HG03342 (cell line): ENCODE measurements at regions not wholly inside any gene's neighbourhood (a gene's known extent, or its start where the extent isn't known, plus 50 kb on each side); places are given as distances from the start of the nearest gene placed in this dataset.
"Not testable (repeated sequence)": the region's sequence is repeated elsewhere in the genome, so short reads cannot be mapped to it uniquely, and the experiment has no call there.

Source experiments
- ATAC-seq: cut with Tn5 transposase; IDR thresholded peaks from one replicate; pipeline ENCODE4 v1.9.1; 2021; ENCODE audit warnings: mild to moderate bottlenecking, moderate library complexity; ENCODE audit not compliant: unreplicated experiment

- no peak for ATAC-seq
Observed at GRCh38 chr18:52136532-52136931, 203.5 kb upstream of the DCC start.

GRCh38 chr18:52140986-52141385 lies 199.0 kb upstream of the DCC start:
- ATAC-seq: no peak

DNA sequence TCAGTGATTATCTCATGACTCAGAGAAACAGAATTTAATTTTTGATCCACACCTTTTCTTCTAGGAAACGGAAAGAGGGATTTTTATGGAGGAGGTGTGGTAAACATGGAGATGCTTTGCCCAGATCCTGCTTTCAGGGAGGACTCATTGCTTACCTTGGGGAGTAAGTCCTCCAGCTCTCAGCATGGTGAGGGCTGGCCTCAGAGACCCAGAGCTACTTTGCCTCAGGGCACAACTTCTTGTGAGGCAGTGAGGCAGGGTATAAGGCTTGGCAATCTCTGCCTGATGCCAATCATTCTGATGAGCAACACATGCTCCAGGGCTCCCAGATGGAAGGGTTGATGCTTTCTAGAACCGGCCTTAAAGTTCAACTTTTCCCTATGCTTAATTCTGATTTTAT lies 189.9 kb upstream of the DCC start:
- ATAC-seq: no peak

- peak; percentile 87 for ATAC-seq
Observed at GRCh38 chr18:52152036-52152435, 188.0 kb upstream of the DCC start.

GRCh38 chr18:52156166-52156565 lies 183.8 kb upstream of the DCC start:
- no peak for ATAC-seq

DNA sequence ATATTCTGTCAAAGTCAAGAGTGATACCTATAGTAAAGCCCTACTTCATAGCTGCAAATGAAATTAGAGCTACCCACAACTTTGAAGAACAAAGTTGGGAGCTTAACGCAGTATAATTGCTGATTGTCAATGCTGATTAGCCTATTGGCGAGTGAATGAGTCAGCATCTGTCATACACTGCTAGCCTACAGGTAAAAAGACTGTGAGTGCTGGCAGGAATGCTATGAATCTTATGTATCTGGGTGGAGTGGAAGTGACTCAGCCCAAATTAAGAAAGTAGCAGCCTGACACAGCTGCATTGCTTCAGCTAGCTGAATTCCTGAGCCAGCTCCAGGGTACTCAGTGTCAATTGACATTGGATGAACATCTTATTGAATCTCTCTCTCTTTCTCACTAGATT lies 179.4 kb upstream of the DCC start:
- no peak for ATAC-seq

GRCh38 chr18:52163478-52163877 lies 176.5 kb upstream of the DCC start:
- no peak for ATAC-seq

DNA sequence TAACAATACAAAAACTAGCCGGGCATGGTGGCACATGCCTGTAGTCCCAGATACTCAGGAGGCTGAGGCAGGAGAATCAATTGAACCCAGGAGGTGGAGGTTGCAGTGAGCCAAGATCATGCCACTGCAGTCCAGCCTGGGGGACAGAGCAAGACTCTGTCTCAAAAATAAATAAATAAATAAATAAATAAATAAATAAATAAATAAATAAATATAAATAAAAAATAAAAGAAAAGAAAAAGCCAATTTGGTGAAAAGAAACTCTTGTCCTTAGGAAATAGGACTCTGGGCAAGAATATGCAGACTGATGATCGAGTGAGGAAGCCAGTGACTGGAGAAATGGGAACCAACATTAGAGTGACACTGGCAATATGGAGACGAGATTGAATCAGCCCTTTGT lies 171.9 kb upstream of the DCC start:
- not testable (repeated sequence) for ATAC-seq

DNA sequence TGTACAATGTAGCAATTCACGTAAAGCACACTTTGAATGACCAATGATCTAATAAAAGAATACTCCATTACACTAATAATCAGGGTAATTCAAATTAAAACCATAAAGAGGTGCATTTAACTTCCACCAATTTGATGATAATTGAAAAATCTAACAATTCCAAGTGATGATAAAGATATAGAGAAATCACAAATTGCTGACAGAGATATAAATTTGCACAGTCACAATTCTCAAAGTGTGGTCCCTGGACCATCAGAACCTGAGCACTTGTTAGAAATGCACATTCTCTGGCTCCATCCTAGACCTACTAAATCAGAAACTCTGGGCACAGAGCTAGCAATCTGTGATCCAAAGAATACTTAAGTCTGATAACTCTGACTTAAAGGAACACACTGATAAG lies 165.8 kb upstream of the DCC start:
- ATAC-seq: no peak

DNA sequence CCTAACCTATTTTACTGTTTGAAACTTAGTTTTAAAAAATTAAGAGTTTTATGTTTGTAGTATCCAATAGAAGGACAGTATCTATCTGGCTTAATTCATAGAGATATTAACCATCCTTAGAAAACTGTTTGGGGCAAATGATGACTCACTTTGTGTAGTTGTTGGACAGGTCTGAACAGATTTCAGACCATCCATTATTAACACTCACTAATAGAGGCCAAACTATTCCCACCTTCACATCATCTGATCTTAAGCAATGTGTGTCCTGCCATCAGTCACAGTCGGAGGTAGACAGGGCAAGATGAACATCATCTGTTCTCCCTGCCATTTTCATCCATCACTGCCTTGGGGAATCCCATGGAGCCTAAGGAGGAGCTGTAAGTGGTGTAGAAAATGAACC lies 164.6 kb upstream of the DCC start:
- ATAC-seq: no peak

GRCh38 chr18:52183107-52183506 lies 156.9 kb upstream of the DCC start:
- no peak for ATAC-seq

- ATAC-seq: no peak
Observed at GRCh38 chr18:52190195-52190594, 149.8 kb upstream of the DCC start.

DNA sequence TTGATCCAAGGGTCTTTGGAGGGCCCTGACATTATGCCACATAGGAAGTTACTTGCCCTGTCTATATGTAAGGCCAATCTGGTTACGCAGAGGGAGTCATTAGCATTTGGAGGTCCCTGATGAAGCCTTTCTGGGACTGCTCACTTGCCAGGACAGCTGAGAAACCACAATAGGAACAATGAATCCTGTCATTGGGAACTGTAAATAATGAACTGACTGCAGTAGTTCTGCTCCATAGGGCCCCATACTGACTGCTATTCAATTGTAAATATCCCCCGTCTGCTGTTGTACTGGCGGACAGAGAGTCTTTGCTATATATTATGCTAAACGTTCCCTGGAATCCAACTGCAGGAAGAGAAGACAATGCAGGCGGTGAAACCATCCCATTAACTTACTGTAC lies 149.4 kb upstream of the DCC start:
- ATAC-seq: no peak

- no peak for ATAC-seq
Observed at GRCh38 chr18:52200406-52200805, 139.6 kb upstream of the DCC start.

GRCh38 chr18:52200921-52201663 lies 138.9 kb upstream of the DCC start:
- ATAC-seq: no peak

- no peak for ATAC-seq
Observed at GRCh38 chr18:52208646-52209045, 131.4 kb upstream of the DCC start.

- ATAC-seq: no peak
Observed at GRCh38 chr18:52216109-52216508, 123.9 kb upstream of the DCC start.

DNA sequence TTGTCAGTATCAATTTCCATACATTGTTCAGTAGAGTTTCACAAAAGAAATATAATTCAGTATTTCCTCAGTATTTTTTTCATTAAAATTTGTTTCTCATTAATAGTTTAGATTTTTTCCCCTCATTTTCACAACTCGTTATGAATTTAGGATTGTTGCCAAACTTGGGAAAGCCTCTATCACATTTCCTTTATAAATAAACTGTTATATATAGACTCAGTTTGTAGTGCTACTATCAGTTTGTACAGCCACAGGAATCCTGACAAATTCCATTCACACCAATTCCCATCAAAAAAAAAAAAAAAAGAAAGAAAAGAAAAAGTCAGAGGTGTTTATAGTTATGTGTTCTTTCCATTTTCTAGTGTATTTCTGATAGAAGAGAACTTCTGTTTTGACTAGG lies 123.3 kb upstream of the DCC start:
- ATAC-seq: no peak

- ATAC-seq: no peak
Observed at GRCh38 chr18:52219102-52219501, 120.9 kb upstream of the DCC start.

DNA sequence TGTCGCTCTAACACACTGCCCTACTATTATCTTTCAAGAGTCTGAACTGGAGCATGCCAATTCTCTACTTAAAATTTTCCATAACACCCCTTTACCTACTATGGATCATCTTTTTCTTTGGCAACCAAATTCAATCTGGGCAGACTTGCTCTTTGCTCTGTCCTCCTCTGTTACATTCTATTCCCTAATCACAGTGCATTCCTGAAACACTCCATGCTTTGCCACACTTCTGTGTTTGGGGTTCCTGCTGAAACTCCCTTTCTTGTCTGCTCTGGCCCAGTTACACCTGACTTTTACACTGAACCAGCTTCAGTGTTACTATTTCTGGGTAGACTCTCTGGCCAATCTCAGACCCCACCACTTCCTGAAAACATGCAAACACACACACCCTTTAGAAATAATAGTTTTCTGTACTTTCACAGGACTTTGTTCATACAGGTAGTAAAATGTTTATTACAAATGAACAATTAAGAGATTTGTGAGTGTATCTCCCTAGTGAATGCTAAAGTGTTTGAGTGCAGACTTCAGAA lies 119.9 kb upstream of the DCC start:
- no peak for ATAC-seq

- ATAC-seq: no peak
Observed at GRCh38 chr18:52222211-52222610, 117.8 kb upstream of the DCC start.

GRCh38 chr18:52227536-52227935 lies 112.5 kb upstream of the DCC start:
- ATAC-seq: no peak

DNA sequence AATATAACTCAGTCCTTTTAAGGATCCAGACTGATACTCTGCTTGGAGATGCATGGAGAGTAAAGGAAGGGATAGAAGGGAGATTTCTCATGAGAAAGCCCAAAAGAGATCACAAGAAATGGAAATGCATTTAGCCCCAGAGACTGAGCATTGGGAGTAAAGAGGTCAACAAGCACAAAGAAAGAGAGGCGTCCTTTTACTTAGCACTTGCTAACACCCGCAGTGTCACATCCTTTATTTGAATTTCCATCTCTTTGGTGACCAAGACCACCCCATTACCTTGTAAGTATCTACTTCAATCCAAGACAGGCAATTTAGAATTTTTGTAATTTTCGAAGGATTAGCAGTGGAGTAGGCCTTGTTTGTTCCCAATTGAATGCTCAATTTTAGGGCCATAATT lies 111.8 kb upstream of the DCC start:
- ATAC-seq: no peak
